ENCODE measurements at regions not wholly inside any gene's neighbourhood (a gene's known extent, or its start where the extent isn't known, plus 50 kb on each side); places are given as distances from the start of the nearest gene placed in this dataset.

DNA sequence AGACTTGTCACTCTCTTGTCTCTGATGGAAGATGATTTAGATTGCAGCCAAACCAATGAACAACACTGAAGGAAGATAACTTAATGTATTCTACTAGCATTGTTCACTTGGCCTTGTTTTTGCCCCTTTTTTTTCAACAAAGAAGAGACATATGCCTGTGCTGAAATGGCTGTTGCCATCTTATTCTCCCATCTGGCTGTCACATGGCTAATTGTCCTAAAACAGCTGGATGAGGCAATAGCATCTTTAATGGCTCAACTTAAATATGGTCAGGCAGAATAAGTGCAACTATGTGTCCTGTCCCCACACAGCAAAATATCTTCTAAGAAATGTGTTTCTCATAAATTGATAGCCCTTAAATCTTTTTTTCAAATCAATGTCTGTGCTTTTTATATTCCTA is 576.9 kb downstream of the TUSC7 start:
- no peaks in the 10 kb centered on the region for H3K36me3 ChIP-seq
- TF ChIP-seq, protein P1, sequence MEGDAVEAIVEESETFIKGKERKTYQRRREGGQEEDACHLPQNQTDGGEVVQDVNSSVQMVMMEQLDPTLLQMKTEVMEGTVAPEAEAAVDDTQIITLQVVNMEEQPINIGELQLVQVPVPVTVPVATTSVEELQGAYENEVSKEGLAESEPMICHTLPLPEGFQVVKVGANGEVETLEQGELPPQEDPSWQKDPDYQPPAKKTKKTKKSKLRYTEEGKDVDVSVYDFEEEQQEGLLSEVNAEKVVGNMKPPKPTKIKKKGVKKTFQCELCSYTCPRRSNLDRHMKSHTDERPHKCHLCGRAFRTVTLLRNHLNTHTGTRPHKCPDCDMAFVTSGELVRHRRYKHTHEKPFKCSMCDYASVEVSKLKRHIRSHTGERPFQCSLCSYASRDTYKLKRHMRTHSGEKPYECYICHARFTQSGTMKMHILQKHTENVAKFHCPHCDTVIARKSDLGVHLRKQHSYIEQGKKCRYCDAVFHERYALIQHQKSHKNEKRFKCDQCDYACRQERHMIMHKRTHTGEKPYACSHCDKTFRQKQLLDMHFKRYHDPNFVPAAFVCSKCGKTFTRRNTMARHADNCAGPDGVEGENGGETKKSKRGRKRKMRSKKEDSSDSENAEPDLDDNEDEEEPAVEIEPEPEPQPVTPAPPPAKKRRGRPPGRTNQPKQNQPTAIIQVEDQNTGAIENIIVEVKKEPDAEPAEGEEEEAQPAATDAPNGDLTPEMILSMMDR (IDR thresholded peaks at IDR 0.05; ENCODE audit: borderline replicate concordance), result no peak
- H3K4me3 ChIP-seq, result no peak overlapping the region
- no peaks in the 10 kb centered on the region for H3K9me3 ChIP-seq (replicated peaks)
- DNase-seq, result no peak
- H3K27ac ChIP-seq (replicated peaks), result no peak overlapping the region
- intact Hi-C loops (cut with micrococcal nuclease), result no loop called here
- H3K27me3 ChIP-seq (ENCODE audit: low read depth), result no peaks in the 10 kb centered on the region
- H3K4me1 ChIP-seq, result no peaks in the 10 kb centered on the region

DNA sequence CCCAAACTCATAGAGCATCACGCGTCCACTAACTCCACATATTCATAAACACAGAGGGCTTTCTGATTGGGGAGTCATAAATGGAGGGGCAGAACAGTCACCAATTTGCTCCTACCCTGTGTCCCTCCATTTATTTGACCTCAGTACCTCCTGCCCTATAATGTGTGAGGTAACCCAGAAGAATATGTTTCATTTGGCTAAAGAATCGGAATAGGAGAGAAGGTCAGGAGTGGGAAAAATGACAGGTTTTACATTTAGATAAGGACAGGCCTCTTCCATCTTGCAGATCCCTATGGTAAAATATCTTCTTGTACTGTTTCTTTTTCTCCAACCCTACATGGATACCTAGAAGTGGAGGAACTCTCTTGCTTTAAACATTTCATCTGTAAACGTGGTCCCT is 578.0 kb downstream of the TUSC7 start:
- no peak for DNase-seq
- no peaks in the 10 kb centered on the region for H3K9me3 ChIP-seq (replicated peaks)
- H3K4me1 ChIP-seq, result no peaks in the 10 kb centered on the region
- H3K27ac ChIP-seq (replicated peaks), result no peak overlapping the region
- no peaks in the 10 kb centered on the region for H3K36me3 ChIP-seq
- TF ChIP-seq, protein P1 (IDR thresholded peaks at IDR 0.05; ENCODE audit: borderline replicate concordance), result no peak
- H3K27me3 ChIP-seq (ENCODE audit: low read depth), result no peaks in the 10 kb centered on the region
- intact Hi-C loops (cut with micrococcal nuclease), result no loop called here
- no peak overlapping the region for H3K4me3 ChIP-seq

DNA sequence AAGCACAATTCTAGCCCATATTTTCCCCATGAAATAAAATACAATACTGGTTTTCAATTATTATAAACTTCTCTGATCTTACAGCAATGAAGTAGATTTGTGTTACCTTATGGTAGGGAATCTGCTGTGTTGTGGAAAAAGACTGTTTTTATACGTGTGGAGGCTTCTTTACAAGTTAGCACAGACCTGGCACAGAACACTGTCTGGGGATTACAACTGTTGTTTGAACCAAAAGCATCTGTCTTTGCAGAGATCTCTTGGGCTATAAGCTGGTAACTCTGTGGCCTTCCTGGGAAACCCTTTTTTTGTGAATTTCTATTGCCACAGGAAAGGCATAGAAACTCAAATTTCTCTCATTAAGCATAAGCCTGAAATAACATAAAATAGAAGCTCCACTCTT is 581.9 kb downstream of the TUSC7 start:
- DNase-seq, result no peak
- H3K27me3 ChIP-seq (ENCODE audit: low read depth), result no peaks in the 10 kb centered on the region
- TF ChIP-seq, protein P1 (IDR thresholded peaks at IDR 0.05; ENCODE audit: borderline replicate concordance), result no peak
- no peaks in the 10 kb centered on the region for H3K9me3 ChIP-seq (replicated peaks)
- no peaks in the 10 kb centered on the region for H3K36me3 ChIP-seq
- H3K4me3 ChIP-seq, result no peak overlapping the region
- intact Hi-C loops (cut with micrococcal nuclease), result no loop called here
- H3K27ac ChIP-seq (replicated peaks), result no peak overlapping the region
- no peaks in the 10 kb centered on the region for H3K4me1 ChIP-seq

DNA sequence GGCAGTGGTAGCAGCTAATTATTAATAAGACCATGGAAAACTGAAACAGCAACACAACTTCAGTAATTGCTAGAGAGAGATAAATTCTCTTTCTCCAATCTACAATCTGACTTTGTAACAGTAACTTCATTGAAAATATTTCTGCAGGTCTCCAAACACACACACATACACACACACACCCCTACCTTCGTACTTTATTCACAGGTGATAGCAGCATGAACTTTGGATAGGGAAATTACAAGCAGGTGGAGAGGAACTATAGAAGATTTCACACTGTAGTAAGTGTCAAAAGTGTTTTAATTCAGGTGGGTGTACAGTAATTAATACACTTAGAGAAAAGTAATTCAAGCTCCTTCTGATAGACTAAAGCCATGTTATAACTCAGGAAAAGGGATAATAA is 587.5 kb downstream of the TUSC7 start:
- H3K27ac ChIP-seq (replicated peaks), result no peak overlapping the region
- no peaks in the 10 kb centered on the region for H3K36me3 ChIP-seq
- no peak overlapping the region for H3K4me3 ChIP-seq
- intact Hi-C loops (cut with micrococcal nuclease), result no loop called here
- H3K9me3 ChIP-seq (replicated peaks), result peaks cover 3% of the 10 kb centered on the region
- H3K27me3 ChIP-seq (ENCODE audit: low read depth), result no peaks in the 10 kb centered on the region
- no peak for DNase-seq
- TF ChIP-seq, protein P1 (IDR thresholded peaks at IDR 0.05; ENCODE audit: borderline replicate concordance), result no peak
- no peaks in the 10 kb centered on the region for H3K4me1 ChIP-seq

DNA sequence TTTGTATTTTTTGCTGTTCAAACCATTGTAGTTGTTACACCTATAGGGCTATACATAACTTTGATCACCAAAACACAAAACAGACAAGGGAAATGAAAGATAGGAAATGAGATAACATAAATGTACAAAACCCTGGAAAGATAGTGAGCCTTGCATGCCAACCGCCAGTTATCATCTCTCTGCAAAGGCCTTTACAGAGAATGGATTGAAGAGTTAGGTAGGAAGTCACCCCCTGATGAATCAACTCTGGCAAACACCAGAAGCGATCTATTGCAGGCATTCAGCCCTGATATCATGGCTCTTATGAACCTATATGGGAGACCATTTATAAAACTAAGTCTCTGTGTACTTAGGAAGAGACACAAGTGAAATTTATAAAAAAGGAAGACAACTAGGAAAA is 588.0 kb downstream of the TUSC7 start:
- TF ChIP-seq, protein P1 (IDR thresholded peaks at IDR 0.05; ENCODE audit: borderline replicate concordance), result no peak
- Histone ChIP-seq H3K27me3 (ENCODE audit: low read depth) (no peaks in the 10 kb centered on the region), H3K4me3 (no peak overlapping the region), H3K27ac (replicated peaks) (no peak overlapping the region), H3K4me1 (no peaks in the 10 kb centered on the region), H3K36me3 (no peaks in the 10 kb centered on the region), H3K9me3 (replicated peaks) (peaks cover 3% of the 10 kb centered on the region)
- intact Hi-C loops (cut with micrococcal nuclease), result no loop called here
- DNase-seq, result no peak

DNA sequence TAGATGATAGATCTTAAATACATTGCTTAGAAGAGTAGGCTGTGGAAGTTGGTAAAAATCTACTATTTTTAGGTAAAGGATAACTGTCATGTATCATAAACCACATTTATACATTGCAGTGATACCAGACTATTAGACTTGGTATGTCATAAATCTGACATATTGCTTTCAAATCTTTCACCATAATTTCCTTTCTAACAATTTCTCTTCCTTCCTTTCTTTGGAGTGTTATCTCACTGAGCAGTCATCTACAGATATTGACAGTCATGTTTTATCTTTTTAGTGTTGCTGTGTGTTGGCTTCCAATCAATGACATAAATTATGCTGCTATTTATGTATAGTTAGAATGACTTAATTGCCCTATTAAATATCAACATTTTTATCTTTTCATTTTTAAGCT is 588.7 kb downstream of the TUSC7 start:
- Histone ChIP-seq H3K4me3 (no peak overlapping the region), H3K27ac (replicated peaks) (no peak overlapping the region), H3K4me1 (no peaks in the 10 kb centered on the region), H3K36me3 (no peaks in the 10 kb centered on the region), H3K27me3 (ENCODE audit: low read depth) (no peaks in the 10 kb centered on the region), H3K9me3 (replicated peaks) (peaks cover 3% of the 10 kb centered on the region)
- TF ChIP-seq, protein P1 (IDR thresholded peaks at IDR 0.05; ENCODE audit: borderline replicate concordance), result no peak
- no peak for DNase-seq
- intact Hi-C loops (cut with micrococcal nuclease), result no loop called here
